ENCODE measurements at regions not wholly inside any gene's neighbourhood (a gene's known extent, or its start where the extent isn't known, plus 50 kb on each side); places are given as distances from the start of the nearest gene placed in this dataset.

DNA sequence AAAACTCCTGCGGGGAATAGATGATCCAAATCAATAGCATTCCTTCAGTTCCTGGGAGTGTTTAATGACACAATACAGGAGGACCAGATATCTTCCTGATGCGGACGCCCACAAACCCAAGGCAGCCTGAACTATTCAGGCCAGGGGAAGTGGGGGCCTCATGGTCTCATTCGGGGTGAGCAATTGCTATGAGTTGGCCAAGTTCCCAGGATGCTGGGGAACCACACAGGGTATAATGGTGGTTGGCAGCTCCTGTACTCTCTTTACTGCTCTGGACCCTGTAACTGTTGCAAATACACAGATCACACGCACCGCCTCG is 401.2 kb downstream of the IRS2 start:
- no peak overlapping the region for H3K9ac ChIP-seq (ENCODE audit: low read length)
- H3K4me2 ChIP-seq (ENCODE audit: low read length), result no peak overlapping the region
- intact Hi-C loops (cut with micrococcal nuclease), result no loop called here

DNA sequence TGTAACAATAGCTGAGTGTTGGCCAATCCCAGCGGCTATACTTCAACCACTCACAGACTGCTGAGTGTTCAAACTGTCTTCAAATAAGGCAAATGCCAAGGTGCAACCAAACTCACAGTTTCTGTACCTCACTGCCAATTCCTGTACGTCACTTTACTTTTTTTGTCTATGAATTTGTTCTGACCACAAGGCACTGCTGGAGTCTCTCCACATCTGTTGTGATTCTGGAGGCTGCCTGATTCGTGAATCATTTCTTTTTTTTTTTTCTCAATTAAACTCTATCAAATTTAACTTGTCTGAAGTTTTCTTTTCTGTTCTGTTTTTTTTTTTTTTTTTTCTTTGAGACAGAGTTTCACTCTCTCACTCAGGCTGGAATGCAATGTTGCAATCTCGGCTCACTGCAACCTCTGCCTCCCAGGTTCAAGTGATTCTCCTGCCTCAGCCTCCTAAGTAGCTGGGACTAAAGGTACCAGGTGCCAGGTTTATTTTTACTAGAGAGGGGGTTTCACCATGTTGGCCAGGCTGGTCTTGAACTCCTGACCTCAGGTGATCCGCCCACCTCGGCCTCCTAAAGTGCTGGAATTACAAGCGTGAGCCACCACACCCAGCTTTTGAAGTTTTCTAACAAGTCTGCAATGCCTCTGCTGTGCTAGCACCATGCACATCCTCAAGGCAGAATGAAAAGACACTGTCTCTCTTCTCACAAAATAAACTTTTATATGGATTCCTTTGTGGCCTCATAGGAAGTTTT is 401.7 kb downstream of the IRS2 start:
- H3K9me3 ChIP-seq (ENCODE audit: low read length), result no peaks in the 10 kb centered on the region
- ATAC-seq, result no peak
- H3K4me3 ChIP-seq (ENCODE audit: low read length), result no peak overlapping the region
- H3K27ac ChIP-seq (ENCODE audit: low read length), result no peak overlapping the region
- intact Hi-C loops (cut with micrococcal nuclease), result no loop called here
- H3K4me2 ChIP-seq (ENCODE audit: low read length), result no peak overlapping the region
- no peak overlapping the region for H2AFZ ChIP-seq (ENCODE audit: low read length)
- H3K27me3 ChIP-seq (ENCODE audit: low read length), result no peaks in the 10 kb centered on the region
- no peaks in the 10 kb centered on the region for H4K20me1 ChIP-seq (ENCODE audit: low read length)
- no peaks in the 10 kb centered on the region for H3K4me1 ChIP-seq (ENCODE audit: insufficient read depth, low read length)
- H3K79me2 ChIP-seq (ENCODE audit: low read length), result no peaks in the 10 kb centered on the region
- BruUV-seq (replicated peaks), result no TSS peak
- TF ChIP-seq EZH2 (IDR thresholded peaks at IDR 0.05; ENCODE audit: low read length, unreplicated experiment), result no peak
- no peak for TF ChIP-seq EZH2phosphoT487 (IDR thresholded peaks at IDR 0.05; ENCODE audit: borderline replicate concordance, low read length)
- TF ChIP-seq, protein P1, sequence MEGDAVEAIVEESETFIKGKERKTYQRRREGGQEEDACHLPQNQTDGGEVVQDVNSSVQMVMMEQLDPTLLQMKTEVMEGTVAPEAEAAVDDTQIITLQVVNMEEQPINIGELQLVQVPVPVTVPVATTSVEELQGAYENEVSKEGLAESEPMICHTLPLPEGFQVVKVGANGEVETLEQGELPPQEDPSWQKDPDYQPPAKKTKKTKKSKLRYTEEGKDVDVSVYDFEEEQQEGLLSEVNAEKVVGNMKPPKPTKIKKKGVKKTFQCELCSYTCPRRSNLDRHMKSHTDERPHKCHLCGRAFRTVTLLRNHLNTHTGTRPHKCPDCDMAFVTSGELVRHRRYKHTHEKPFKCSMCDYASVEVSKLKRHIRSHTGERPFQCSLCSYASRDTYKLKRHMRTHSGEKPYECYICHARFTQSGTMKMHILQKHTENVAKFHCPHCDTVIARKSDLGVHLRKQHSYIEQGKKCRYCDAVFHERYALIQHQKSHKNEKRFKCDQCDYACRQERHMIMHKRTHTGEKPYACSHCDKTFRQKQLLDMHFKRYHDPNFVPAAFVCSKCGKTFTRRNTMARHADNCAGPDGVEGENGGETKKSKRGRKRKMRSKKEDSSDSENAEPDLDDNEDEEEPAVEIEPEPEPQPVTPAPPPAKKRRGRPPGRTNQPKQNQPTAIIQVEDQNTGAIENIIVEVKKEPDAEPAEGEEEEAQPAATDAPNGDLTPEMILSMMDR (conservative IDR thresholded peaks at IDR 0.05; ENCODE audit: low read depth, low read length), result no peak
- DNase-seq, result no peak
- no peaks in the 10 kb centered on the region for H3K9me2 ChIP-seq (replicated peaks; ENCODE audit: low read length)
- H3K36me3 ChIP-seq (ENCODE audit: low read depth, low read length), result no peaks in the 10 kb centered on the region
- H3K9ac ChIP-seq (ENCODE audit: low read length), result no peak overlapping the region
- ChIA-PET CTCF (no interaction called here), POLR2A (ENCODE audit: unreplicated experiment) (no interaction called here)
- no peaks in the 10 kb centered on the region for H3F3A ChIP-seq (ENCODE audit: low read length, unreplicated experiment)

More for the DNA sequence above, 401.2 kb downstream of the IRS2 start:
- no peaks in the 10 kb centered on the region for H3K27me3 ChIP-seq (ENCODE audit: low read length)
- H4K20me1 ChIP-seq (ENCODE audit: low read length), result no peaks in the 10 kb centered on the region
- ATAC-seq (no peak), DNase-seq (no peak)
- H3K4me3 ChIP-seq (ENCODE audit: low read length), result no peak overlapping the region
- TF ChIP-seq EZH2 (IDR thresholded peaks at IDR 0.05; ENCODE audit: low read length, unreplicated experiment) (no peak), EZH2phosphoT487 (IDR thresholded peaks at IDR 0.05; ENCODE audit: borderline replicate concordance, low read length) (no peak)
- TF ChIP-seq, protein P1 (conservative IDR thresholded peaks at IDR 0.05; ENCODE audit: low read depth, low read length), result no peak
- no peaks in the 10 kb centered on the region for H3K9me3 ChIP-seq (ENCODE audit: low read length)
- no peaks in the 10 kb centered on the region for H3K36me3 ChIP-seq (ENCODE audit: low read depth, low read length)
- H3K9me2 ChIP-seq (replicated peaks; ENCODE audit: low read length), result no peaks in the 10 kb centered on the region
- no peak overlapping the region for H3K27ac ChIP-seq (ENCODE audit: low read length)
- POLR2A ChIA-PET (ENCODE audit: unreplicated experiment), result no interaction called here
- no TSS peak for BruUV-seq (replicated peaks)
- CTCF ChIA-PET, result no interaction called here
- no peaks in the 10 kb centered on the region for H3K4me1 ChIP-seq (ENCODE audit: insufficient read depth, low read length)
- no peak overlapping the region for H2AFZ ChIP-seq (ENCODE audit: low read length)
- H3K79me2 ChIP-seq (ENCODE audit: low read length), result no peaks in the 10 kb centered on the region
- H3F3A ChIP-seq (ENCODE audit: low read length, unreplicated experiment), result no peaks in the 10 kb centered on the region

DNA sequence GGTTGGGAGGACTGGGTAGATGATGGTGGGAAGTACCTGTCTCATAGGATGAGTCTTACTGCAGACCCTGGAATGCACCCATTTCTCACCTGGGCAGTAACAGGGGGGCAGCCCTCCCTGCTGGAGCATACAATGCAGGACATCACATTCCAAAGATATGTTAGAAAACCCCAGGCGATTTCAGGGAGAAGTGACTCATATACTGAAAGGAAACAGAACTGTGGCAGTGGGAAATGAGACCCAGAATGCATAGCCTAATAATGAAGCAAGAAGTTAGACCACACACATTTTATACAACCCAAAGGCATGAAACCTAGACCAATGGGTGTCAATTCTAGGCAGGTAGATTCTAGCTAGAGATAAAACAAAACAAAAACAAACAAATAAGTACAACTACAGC is 402.7 kb downstream of the IRS2 start:
- no peaks in the 10 kb centered on the region for H3K4me1 ChIP-seq (ENCODE audit: insufficient read depth, low read length)
- no TSS peak for BruUV-seq (replicated peaks)
- no peak overlapping the region for H3K4me3 ChIP-seq (ENCODE audit: low read length)
- no peaks in the 10 kb centered on the region for H3K27me3 ChIP-seq (ENCODE audit: low read length)
- H2AFZ ChIP-seq (ENCODE audit: low read length), result no peak overlapping the region
- no peak overlapping the region for H3K27ac ChIP-seq (ENCODE audit: low read length)
- ChIA-PET POLR2A (ENCODE audit: unreplicated experiment) (no interaction called here), CTCF (no interaction called here)
- H3K36me3 ChIP-seq (ENCODE audit: low read depth, low read length), result no peaks in the 10 kb centered on the region
- DNase-seq (peak; percentile 54), ATAC-seq (no peak)
- H3K9me2 ChIP-seq (replicated peaks; ENCODE audit: low read length), result no peaks in the 10 kb centered on the region
- H3K9me3 ChIP-seq (ENCODE audit: low read length), result no peaks in the 10 kb centered on the region
- no peak overlapping the region for H3K9ac ChIP-seq (ENCODE audit: low read length)
- TF ChIP-seq EZH2 (IDR thresholded peaks at IDR 0.05; ENCODE audit: low read length, unreplicated experiment) (no peak), EZH2phosphoT487 (IDR thresholded peaks at IDR 0.05; ENCODE audit: borderline replicate concordance, low read length) (no peak)
- TF ChIP-seq, protein P1 (conservative IDR thresholded peaks at IDR 0.05; ENCODE audit: low read depth, low read length), result no peak
- no peak overlapping the region for H3K4me2 ChIP-seq (ENCODE audit: low read length)
- H3F3A ChIP-seq (ENCODE audit: low read length, unreplicated experiment), result no peaks in the 10 kb centered on the region
- no peaks in the 10 kb centered on the region for H4K20me1 ChIP-seq (ENCODE audit: low read length)
- intact Hi-C loops (cut with micrococcal nuclease), result no loop called here
- no peaks in the 10 kb centered on the region for H3K79me2 ChIP-seq (ENCODE audit: low read length)

Data from PC-3 (cell line).